ENCODE measurements at regions not wholly inside any gene's neighbourhood (a gene's known extent, or its start where the extent isn't known, plus 50 kb on each side); places are given as distances from the start of the nearest gene placed in this dataset.

- no peak overlapping the region for H3K4me3 ChIP-seq (ENCODE audit: control insufficient read depth, low read depth, low read length)
- no peak for DNase-seq (ENCODE audit: low read depth)
- TF ChIP-seq CTCF (IDR thresholded peaks at IDR 0.05; ENCODE audit: control insufficient read depth, insufficient read depth, low read depth, low read length, missing control alignments), result no peak
Measured at GRCh38 chr7:67743501-67743900, 746.9 kb downstream of the TYW1 start.

- no peak for DNase-seq (ENCODE audit: low read depth)
- TF ChIP-seq CTCF (IDR thresholded peaks at IDR 0.05; ENCODE audit: control insufficient read depth, insufficient read depth, low read depth, low read length, missing control alignments), result no peak
- H3K4me3 ChIP-seq (ENCODE audit: control insufficient read depth, low read depth, low read length), result no peak overlapping the region
Measured at GRCh38 chr7:67752227-67752626, 755.6 kb downstream of the TYW1 start.

- H3K4me3 ChIP-seq (ENCODE audit: control insufficient read depth, low read depth, low read length), result no peak overlapping the region
- no peak for DNase-seq (ENCODE audit: low read depth)
- TF ChIP-seq CTCF (IDR thresholded peaks at IDR 0.05; ENCODE audit: control insufficient read depth, insufficient read depth, low read depth, low read length, missing control alignments), result no peak
Measured at GRCh38 chr7:67753891-67754290, 757.3 kb downstream of the TYW1 start.

- no peak for TF ChIP-seq CTCF (IDR thresholded peaks at IDR 0.05; ENCODE audit: control insufficient read depth, insufficient read depth, low read depth, low read length, missing control alignments)
- no peak overlapping the region for H3K4me3 ChIP-seq (ENCODE audit: control insufficient read depth, low read depth, low read length)
- DNase-seq (ENCODE audit: low read depth), result no peak
Measured at GRCh38 chr7:67754651-67755050, 758.0 kb downstream of the TYW1 start.

- no peak for TF ChIP-seq CTCF (IDR thresholded peaks at IDR 0.05; ENCODE audit: control insufficient read depth, insufficient read depth, low read depth, low read length, missing control alignments)
- no peak for DNase-seq (ENCODE audit: low read depth)
- H3K4me3 ChIP-seq (ENCODE audit: control insufficient read depth, low read depth, low read length), result no peak overlapping the region
Measured at GRCh38 chr7:67758551-67758950, 761.9 kb downstream of the TYW1 start.

- DNase-seq (ENCODE audit: low read depth), result no peak
- H3K4me3 ChIP-seq (ENCODE audit: control insufficient read depth, low read depth, low read length), result no peak overlapping the region
- no peak for TF ChIP-seq CTCF (IDR thresholded peaks at IDR 0.05; ENCODE audit: control insufficient read depth, insufficient read depth, low read depth, low read length, missing control alignments)
Measured at GRCh38 chr7:67760971-67761370, 764.3 kb downstream of the TYW1 start.

GRCh38 chr7:67762516-67762915 lies 765.9 kb downstream of the TYW1 start:
- no peak for DNase-seq (ENCODE audit: low read depth)
- no peak for TF ChIP-seq CTCF (IDR thresholded peaks at IDR 0.05; ENCODE audit: control insufficient read depth, insufficient read depth, low read depth, low read length, missing control alignments)
- no peak overlapping the region for H3K4me3 ChIP-seq (ENCODE audit: control insufficient read depth, low read depth, low read length)
